GM12801 (cell line): ENCODE measurements at regions not wholly inside any gene's neighbourhood (a gene's known extent, or its start where the extent isn't known, plus 50 kb on each side); places are given as distances from the start of the nearest gene placed in this dataset.

Experiments
- TF ChIP-seq, protein P1 (sequence below): IDR thresholded peaks from one replicate; pipeline ENCODE4 v1.5.1; 2011; ENCODE audit warnings: control low read depth; ENCODE audit not compliant: insufficient read length; ENCODE audit errors: extremely low read depth

DNA sequence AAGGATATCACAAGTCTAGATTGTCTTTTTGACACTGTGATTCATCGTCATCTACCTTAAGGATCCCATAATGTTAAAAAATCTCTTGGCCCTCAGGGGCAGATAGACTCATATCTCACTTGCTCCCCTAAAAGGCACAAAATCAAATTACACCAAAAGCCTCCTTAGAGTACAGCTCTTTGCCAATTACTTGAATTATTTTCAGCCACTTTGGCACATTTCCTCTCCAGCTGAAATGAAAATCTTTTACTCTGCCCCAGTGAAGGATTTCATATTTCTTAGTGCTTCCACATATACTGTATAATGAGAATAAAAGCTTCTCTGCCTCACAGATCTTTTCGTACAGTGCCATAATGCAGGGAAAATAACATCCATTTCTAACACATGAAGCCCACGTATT lies 190.7 kb upstream of the GBE1 start:
- TF ChIP-seq, protein P1, sequence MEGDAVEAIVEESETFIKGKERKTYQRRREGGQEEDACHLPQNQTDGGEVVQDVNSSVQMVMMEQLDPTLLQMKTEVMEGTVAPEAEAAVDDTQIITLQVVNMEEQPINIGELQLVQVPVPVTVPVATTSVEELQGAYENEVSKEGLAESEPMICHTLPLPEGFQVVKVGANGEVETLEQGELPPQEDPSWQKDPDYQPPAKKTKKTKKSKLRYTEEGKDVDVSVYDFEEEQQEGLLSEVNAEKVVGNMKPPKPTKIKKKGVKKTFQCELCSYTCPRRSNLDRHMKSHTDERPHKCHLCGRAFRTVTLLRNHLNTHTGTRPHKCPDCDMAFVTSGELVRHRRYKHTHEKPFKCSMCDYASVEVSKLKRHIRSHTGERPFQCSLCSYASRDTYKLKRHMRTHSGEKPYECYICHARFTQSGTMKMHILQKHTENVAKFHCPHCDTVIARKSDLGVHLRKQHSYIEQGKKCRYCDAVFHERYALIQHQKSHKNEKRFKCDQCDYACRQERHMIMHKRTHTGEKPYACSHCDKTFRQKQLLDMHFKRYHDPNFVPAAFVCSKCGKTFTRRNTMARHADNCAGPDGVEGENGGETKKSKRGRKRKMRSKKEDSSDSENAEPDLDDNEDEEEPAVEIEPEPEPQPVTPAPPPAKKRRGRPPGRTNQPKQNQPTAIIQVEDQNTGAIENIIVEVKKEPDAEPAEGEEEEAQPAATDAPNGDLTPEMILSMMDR: no peak

GRCh38 chr3:81951636-81952035 lies 190.2 kb upstream of the GBE1 start:
- TF ChIP-seq, protein P1: no peak

DNA sequence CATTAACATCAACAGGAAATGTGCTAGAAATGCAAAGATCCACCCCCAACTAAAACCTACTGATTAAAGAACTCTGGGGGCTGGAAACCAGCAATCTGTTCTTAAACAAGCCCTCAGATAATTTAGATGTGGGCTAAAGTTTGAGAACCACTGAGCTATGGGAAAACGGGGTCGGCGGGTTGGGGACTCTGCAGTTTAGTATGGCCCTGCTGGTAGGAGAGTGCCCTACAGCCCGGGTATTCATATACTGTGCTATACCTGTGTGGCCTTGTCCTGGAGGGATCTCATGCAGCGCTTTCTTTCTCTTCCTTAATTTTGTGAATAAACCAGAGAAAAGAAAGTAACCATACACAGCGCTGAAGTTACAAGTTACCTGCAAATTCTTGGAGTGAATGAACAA lies 189.7 kb upstream of the GBE1 start:
- TF ChIP-seq, protein P1: no peak

GRCh38 chr3:81947359-81947758 lies 185.9 kb upstream of the GBE1 start:
- TF ChIP-seq, protein P1: no peak

DNA sequence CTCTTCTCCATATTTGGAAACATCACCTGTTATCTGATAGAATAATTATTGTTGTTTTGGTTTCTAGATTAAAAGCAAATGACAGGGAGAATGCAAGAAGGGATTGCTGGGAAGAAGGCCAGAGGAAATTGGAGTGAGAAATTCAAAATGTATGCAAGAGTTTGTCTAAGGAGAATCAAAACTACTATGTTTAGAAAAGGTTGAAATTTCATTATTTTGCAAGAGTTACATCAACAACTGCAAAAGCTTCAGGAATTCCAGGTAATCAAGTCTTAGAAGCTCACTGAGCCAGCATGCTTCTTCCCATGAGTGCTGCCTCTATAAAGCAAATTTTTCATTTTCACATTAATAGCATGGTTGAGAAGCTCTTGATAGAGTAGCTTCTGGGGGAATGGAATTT lies 177.2 kb upstream of the GBE1 start:
- TF ChIP-seq, protein P1: no peak

- TF ChIP-seq, protein P1: no peak
These were observed 175.4 kb upstream of the GBE1 start for GRCh38 chr3:81936817-81937216.

- TF ChIP-seq, protein P1: no peak
These were observed 171.2 kb upstream of the GBE1 start for GRCh38 chr3:81932681-81933080.
